ENCODE measurements at regions not wholly inside any gene's neighbourhood (a gene's known extent, or its start where the extent isn't known, plus 50 kb on each side); places are given as distances from the start of the nearest gene placed in this dataset.
"Not testable (repeated sequence)": the region's sequence is repeated elsewhere in the genome, so short reads cannot be mapped to it uniquely, and the experiment has no call there.

DNA sequence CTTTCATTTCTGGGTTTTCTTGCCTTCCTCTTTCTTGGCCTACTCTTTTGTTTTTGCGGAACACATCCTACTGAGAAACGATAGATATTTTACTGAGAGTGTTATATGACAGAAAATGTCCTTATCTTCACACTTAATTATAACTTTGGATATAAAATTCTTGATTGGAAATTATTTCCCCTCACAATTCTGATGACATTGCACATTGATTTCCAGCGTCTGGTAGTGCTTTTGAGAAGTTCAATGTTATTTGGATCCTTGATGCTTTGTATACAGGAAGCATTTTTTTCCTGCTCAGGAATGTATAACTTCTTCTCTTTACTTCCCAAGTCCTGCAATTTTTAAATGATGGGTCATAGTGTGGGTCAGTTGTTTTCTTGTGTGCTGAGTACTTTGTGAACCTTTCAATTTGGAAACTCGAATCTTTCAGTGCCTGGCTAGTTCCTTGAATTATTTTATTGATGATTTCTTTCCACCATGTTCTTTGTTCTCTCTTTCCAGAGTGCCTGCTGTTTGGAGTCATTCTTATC lies 183.9 kb downstream of the PDCD6IP start:
- Histone ChIP-seq H4K20me1 (ENCODE audit: insufficient read depth) (no peaks in the 10 kb centered on the region), H2AFZ (ENCODE audit: low read depth, low read length) (no peak overlapping the region), H3K9me3 (ENCODE audit: low read length) (no peaks in the 10 kb centered on the region), H3K4me2 (ENCODE audit: low read length) (no peak overlapping the region), H3K27me3 (ENCODE audit: insufficient read depth, low read depth, low read length) (no peaks in the 10 kb centered on the region), H3K79me2 (replicated peaks; ENCODE audit: insufficient read depth, low read length) (no peaks in the 10 kb centered on the region), H3K9me2 (ENCODE audit: insufficient read depth, low read length) (no peaks in the 10 kb centered on the region), H3F3A (ENCODE audit: insufficient read depth, low read length, poor library complexity, severe bottlenecking) (no peaks in the 10 kb centered on the region), H3K9ac (ENCODE audit: low read length) (no peak overlapping the region), H3K4me3 (ENCODE audit: low read length) (no peak overlapping the region), H3K36me3 (ENCODE audit: insufficient read depth, low read length) (no peaks in the 10 kb centered on the region), H3K27ac (ENCODE audit: low read length) (no peak overlapping the region)
- TF ChIP-seq EP300 (conservative IDR thresholded peaks at IDR 0.05; ENCODE audit: poor library complexity, severe bottlenecking): no peak
- TF ChIP-seq, protein P1, sequence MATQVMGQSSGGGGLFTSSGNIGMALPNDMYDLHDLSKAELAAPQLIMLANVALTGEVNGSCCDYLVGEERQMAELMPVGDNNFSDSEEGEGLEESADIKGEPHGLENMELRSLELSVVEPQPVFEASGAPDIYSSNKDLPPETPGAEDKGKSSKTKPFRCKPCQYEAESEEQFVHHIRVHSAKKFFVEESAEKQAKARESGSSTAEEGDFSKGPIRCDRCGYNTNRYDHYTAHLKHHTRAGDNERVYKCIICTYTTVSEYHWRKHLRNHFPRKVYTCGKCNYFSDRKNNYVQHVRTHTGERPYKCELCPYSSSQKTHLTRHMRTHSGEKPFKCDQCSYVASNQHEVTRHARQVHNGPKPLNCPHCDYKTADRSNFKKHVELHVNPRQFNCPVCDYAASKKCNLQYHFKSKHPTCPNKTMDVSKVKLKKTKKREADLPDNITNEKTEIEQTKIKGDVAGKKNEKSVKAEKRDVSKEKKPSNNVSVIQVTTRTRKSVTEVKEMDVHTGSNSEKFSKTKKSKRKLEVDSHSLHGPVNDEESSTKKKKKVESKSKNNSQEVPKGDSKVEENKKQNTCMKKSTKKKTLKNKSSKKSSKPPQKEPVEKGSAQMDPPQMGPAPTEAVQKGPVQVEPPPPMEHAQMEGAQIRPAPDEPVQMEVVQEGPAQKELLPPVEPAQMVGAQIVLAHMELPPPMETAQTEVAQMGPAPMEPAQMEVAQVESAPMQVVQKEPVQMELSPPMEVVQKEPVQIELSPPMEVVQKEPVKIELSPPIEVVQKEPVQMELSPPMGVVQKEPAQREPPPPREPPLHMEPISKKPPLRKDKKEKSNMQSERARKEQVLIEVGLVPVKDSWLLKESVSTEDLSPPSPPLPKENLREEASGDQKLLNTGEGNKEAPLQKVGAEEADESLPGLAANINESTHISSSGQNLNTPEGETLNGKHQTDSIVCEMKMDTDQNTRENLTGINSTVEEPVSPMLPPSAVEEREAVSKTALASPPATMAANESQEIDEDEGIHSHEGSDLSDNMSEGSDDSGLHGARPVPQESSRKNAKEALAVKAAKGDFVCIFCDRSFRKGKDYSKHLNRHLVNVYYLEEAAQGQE (IDR thresholded peaks at IDR 0.05; ENCODE audit: borderline replicate concordance): no peak
- TF ChIP-seq MXI1 (conservative IDR thresholded peaks at IDR 0.05; ENCODE audit: poor library complexity, severe bottlenecking): no peak
- TF ChIP-seq SMC3 (conservative IDR thresholded peaks at IDR 0.05; ENCODE audit: poor library complexity): no peak
- TF ChIP-seq POLR2AphosphoS5 (IDR thresholded peaks at IDR 0.05): no peak
- TF ChIP-seq EZH2 (IDR thresholded peaks at IDR 0.05; ENCODE audit: borderline replicate concordance, insufficient read depth, low read length, poor library complexity, severe bottlenecking): no peak
- no peak for TF ChIP-seq TAF1 (IDR thresholded peaks at IDR 0.05; ENCODE audit: low read depth)
- TF ChIP-seq RAD21 (conservative IDR thresholded peaks at IDR 0.05): no peak
- TF ChIP-seq CTCF (IDR thresholded peaks at IDR 0.05; ENCODE audit: poor library complexity, severe bottlenecking): no peak

DNA sequence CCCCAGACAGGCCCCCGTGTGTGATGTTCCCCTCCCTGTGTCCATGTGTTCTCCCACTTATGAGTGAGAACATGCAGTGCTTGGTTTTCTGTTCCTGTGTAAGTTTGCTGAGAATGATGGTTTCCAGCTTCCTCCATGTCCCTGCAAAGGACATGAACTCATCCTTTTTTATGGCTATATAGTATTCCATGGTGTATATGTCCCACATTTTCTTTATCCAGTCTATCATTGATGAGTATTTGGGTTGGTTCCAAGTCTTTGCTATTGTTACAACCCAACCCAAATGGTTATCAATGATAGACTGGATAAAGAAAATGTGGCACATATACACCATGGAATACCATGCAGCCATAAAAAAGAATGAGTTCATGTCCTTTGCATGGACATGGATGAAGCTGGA lies 184.5 kb downstream of the PDCD6IP start:
- not testable (repeated sequence) for H3K4me3 ChIP-seq (ENCODE audit: low read length); H4K20me1 ChIP-seq (ENCODE audit: insufficient read depth); H3K79me2 ChIP-seq (replicated peaks; ENCODE audit: insufficient read depth, low read length); H3F3A ChIP-seq (ENCODE audit: insufficient read depth, low read length, poor library complexity, severe bottlenecking); H3K27ac ChIP-seq (ENCODE audit: low read length); H3K9me2 ChIP-seq (ENCODE audit: insufficient read depth, low read length); H3K9ac ChIP-seq (ENCODE audit: low read length); H2AFZ ChIP-seq (ENCODE audit: low read depth, low read length); H3K36me3 ChIP-seq (ENCODE audit: insufficient read depth, low read length); H3K4me2 ChIP-seq (ENCODE audit: low read length); H3K27me3 ChIP-seq (ENCODE audit: insufficient read depth, low read depth, low read length); H3K9me3 ChIP-seq (ENCODE audit: low read length)

- Histone ChIP-seq H3F3A (ENCODE audit: insufficient read depth, low read length, poor library complexity, severe bottlenecking) (no peaks in the 10 kb centered on the region), H3K9me3 (ENCODE audit: low read length) (no peaks in the 10 kb centered on the region)
Observed at GRCh38 chr3:33989229-33989628, 190.8 kb downstream of the PDCD6IP start.

More at GRCh38 chr3:33989229-33989628, 190.8 kb downstream of the PDCD6IP start:
- Histone ChIP-seq H3K9me2 (ENCODE audit: insufficient read depth, low read length) (no peaks in the 10 kb centered on the region), H3K4me3 (ENCODE audit: low read length) (no peak overlapping the region), H3K36me3 (ENCODE audit: insufficient read depth, low read length) (no peaks in the 10 kb centered on the region), H4K20me1 (ENCODE audit: insufficient read depth) (no peaks in the 10 kb centered on the region), H2AFZ (ENCODE audit: low read depth, low read length) (no peak overlapping the region), H3K27me3 (ENCODE audit: insufficient read depth, low read depth, low read length) (no peaks in the 10 kb centered on the region), H3K4me2 (ENCODE audit: low read length) (no peak overlapping the region), H3K27ac (ENCODE audit: low read length) (no peak overlapping the region), H3K79me2 (replicated peaks; ENCODE audit: insufficient read depth, low read length) (no peaks in the 10 kb centered on the region), H3K9ac (ENCODE audit: low read length) (no peak overlapping the region)
- TF ChIP-seq, protein P1 (IDR thresholded peaks at IDR 0.05; ENCODE audit: borderline replicate concordance): no peak
- no peak for TF ChIP-seq EP300 (conservative IDR thresholded peaks at IDR 0.05; ENCODE audit: poor library complexity, severe bottlenecking)
- no peak for TF ChIP-seq POLR2AphosphoS5 (IDR thresholded peaks at IDR 0.05)
- no peak for TF ChIP-seq EZH2 (IDR thresholded peaks at IDR 0.05; ENCODE audit: borderline replicate concordance, insufficient read depth, low read length, poor library complexity, severe bottlenecking)
- no peak for TF ChIP-seq MXI1 (conservative IDR thresholded peaks at IDR 0.05; ENCODE audit: poor library complexity, severe bottlenecking)
- TF ChIP-seq CTCF (IDR thresholded peaks at IDR 0.05; ENCODE audit: poor library complexity, severe bottlenecking): no peak
- TF ChIP-seq TAF1 (IDR thresholded peaks at IDR 0.05; ENCODE audit: low read depth): no peak
- no peak for TF ChIP-seq SMC3 (conservative IDR thresholded peaks at IDR 0.05; ENCODE audit: poor library complexity)
- TF ChIP-seq RAD21 (conservative IDR thresholded peaks at IDR 0.05): no peak

Measured in neural cell (in vitro differentiated cells).